HG02678 (cell line): ENCODE measurements at regions not wholly inside any gene's neighbourhood (a gene's known extent, or its start where the extent isn't known, plus 50 kb on each side); places are given as distances from the start of the nearest gene placed in this dataset.
"Not testable (repeated sequence)": the region's sequence is repeated elsewhere in the genome, so short reads cannot be mapped to it uniquely, and the experiment has no call there.

Experiments used
- ATAC-seq: cut with Tn5 transposase; IDR thresholded peaks from one replicate; pipeline ENCODE4 v1.9.1; 2021; ENCODE audit warnings: mild to moderate bottlenecking, moderate library complexity; ENCODE audit not compliant: unreplicated experiment

GRCh38 chr6:11851387-11851786, 72.8 kb upstream of the ADTRP start:
- no peak for ATAC-seq

DNA sequence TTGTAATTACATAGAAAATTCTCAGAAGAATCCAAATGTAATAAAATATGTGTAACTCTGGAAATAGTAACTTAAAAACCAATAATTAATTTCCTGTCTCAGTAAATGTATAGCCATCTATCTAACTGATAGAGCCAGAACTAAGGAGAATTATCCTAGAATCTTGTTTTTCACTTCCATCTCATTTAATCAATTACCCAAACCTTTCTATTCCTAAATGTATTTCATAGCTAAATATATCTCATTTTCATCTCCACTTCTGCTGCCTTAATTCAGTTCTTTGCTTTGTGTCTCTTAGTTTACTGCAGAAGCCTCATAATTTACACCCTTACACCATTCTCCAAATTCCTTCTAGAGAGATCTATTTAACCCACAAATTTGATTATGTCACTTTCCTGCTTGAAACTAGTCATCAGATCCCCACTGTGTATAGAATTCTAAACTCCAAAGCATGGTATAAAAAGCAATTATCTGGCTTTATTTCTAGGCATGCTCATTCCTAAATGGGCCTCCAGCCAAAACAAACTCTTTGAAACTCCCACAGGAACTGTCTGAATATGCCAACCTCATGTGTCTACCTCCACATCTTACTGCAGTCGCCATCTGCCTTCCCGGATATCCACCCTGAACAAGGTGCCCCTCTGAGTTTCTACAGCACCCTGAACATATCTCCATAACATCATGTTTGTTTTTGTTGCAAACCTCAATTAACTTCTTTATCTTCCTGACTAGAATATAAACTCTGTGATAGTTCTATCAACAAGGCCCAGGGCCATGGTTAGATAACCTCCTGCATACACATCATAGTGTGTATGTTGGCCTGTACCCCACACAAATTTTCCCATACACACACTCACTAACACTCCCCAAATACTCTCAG, 70.5 kb upstream of the ADTRP start:
- no peak for ATAC-seq

DNA sequence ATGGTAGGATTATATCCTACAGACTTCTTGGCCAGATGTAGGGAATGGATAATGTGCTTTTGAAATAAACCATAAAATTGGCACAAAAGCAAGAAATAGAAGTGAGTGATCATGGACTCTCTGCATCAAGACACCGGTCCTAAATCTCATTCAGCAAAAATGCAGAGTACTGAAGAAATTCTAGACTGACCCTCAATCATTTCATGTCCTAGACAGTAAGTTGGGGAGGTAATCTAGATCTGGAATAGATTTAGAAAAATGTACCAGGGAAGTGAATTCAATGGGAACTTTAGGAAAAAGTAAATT, 69.7 kb upstream of the ADTRP start:
- no peak for ATAC-seq

GRCh38 chr6:11847515-11848345, 69.1 kb upstream of the ADTRP start:
- ATAC-seq = no peak

- not testable (repeated sequence) for ATAC-seq
These were observed 68.5 kb upstream of the ADTRP start for GRCh38 chr6:11847068-11847467.

GRCh38 chr6:11845664-11846577, 67.3 kb upstream of the ADTRP start:
- ATAC-seq = no peak

GRCh38 chr6:11842795-11843194, 64.2 kb upstream of the ADTRP start:
- not testable (repeated sequence) for ATAC-seq

DNA sequence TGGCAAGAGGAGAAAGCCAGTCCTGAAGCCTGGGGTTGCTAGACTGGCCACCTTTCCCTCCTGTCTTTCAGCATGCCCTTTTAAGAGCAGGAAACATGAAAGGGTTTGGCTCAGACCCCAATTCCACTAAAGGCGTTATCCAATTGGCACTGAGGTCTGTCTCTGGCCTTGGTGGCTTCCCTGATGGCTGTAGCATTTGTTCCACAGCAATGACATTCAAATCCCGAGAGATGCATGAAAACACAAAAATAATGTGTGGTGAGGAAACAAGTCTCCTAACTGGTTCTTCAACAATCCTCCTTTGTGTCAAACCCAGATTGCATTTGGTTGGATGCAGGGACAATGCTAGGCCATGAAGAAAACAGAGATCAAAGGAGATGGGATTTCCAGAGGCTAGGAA, 56.5 kb upstream of the ADTRP start:
- ATAC-seq = no peak

- ATAC-seq = peak; percentile 69
These were observed 55.3 kb upstream of the ADTRP start for GRCh38 chr6:11833626-11834592.

- ATAC-seq = no peak
These were observed 53.0 kb upstream of the ADTRP start for GRCh38 chr6:11831653-11832052.

DNA sequence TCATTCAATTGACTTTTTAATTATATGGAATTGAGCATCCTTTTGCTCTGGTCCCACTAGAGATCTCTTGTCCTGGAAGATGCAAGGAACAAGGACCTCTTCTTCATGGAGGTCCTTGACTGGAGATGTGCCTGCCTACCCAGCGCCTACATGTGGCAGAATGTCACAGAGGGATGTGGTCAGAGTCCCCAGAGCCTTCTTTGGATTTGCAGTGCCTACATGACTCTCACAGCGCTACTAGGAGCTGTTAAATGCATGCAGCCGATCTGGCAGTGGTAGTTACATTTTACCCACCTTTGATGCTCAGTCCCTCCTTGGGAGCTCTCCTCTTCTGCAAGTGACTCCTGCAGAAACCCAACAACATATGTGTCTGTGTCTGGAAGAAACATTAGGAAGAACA, 51.9 kb upstream of the ADTRP start:
- no peak for ATAC-seq

- peak; percentile 54 for ATAC-seq
These were observed 51.5 kb upstream of the ADTRP start for GRCh38 chr6:11830105-11830504.

DNA sequence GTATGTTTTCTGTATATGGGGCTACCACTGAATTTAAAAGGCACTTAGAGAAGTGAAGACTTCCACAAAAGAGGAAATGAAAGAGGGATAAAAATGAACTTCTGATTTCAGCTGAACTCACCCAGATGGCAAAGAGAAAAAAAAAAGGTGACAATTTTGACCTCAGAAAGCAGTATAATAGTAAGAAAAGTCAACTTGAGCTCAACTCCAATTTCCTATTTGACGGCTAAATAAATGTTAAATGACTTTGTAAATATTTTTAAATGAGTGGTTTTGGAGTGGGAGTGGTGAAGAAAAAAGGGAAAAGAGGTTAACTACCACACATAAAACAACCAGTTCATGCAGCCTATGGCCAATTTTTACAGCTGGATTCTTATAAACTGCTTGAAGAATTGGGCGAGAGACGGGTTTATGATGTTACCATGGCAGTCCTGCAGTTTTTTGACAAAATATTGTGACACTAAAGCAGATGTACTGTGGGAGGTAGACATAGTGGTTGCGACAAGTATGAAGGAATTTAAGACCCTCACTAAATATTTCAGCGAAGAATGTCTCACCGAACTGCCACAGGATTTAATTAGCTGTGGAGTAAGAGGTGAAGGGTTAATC, 49.8 kb upstream of the ADTRP start:
- ATAC-seq = no peak
